Loucy (cell line): ENCODE measurements at regions not wholly inside any gene's neighbourhood (a gene's known extent, or its start where the extent isn't known, plus 50 kb on each side); places are given as distances from the start of the nearest gene placed in this dataset.

Source experiments
- CTCF ChIP-seq: fragments of 200-600 bp; sonication (generic); conservative IDR thresholded peaks from 2 replicates; pipeline ENCODE4 v1.5.1; 2014; ENCODE audit warnings: mild to moderate bottlenecking, antibody characterized with exemption, low read length
- EZH2phosphoT487 ChIP-seq: fragments of 200-600 bp; IDR thresholded peaks from 2 replicates; pipeline ENCODE4 v1.6.1; 2018; ENCODE audit warnings: antibody characterized with exemption, mild to moderate bottlenecking, moderate library complexity, borderline replicate concordance

- TF ChIP-seq CTCF: no peak
- no peak for TF ChIP-seq EZH2phosphoT487
Observed at GRCh38 chr11:115780646-115781362, 276.6 kb upstream of the CADM1 start.
